ENCODE measurements at regions not wholly inside any gene's neighbourhood (a gene's known extent, or its start where the extent isn't known, plus 50 kb on each side); places are given as distances from the start of the nearest gene placed in this dataset.
"Not testable (repeated sequence)": the region's sequence is repeated elsewhere in the genome, so short reads cannot be mapped to it uniquely, and the experiment has no call there.

GRCh38 chr2:7749895-7750559 lies 832.8 kb downstream of the RNF144A start:
- TF ChIP-seq, protein P1, sequence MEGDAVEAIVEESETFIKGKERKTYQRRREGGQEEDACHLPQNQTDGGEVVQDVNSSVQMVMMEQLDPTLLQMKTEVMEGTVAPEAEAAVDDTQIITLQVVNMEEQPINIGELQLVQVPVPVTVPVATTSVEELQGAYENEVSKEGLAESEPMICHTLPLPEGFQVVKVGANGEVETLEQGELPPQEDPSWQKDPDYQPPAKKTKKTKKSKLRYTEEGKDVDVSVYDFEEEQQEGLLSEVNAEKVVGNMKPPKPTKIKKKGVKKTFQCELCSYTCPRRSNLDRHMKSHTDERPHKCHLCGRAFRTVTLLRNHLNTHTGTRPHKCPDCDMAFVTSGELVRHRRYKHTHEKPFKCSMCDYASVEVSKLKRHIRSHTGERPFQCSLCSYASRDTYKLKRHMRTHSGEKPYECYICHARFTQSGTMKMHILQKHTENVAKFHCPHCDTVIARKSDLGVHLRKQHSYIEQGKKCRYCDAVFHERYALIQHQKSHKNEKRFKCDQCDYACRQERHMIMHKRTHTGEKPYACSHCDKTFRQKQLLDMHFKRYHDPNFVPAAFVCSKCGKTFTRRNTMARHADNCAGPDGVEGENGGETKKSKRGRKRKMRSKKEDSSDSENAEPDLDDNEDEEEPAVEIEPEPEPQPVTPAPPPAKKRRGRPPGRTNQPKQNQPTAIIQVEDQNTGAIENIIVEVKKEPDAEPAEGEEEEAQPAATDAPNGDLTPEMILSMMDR (conservative IDR thresholded peaks at IDR 0.05; ENCODE audit: low read depth, low read length) = no peak
- no peak for DNase-seq (ENCODE audit: low read depth)

DNA sequence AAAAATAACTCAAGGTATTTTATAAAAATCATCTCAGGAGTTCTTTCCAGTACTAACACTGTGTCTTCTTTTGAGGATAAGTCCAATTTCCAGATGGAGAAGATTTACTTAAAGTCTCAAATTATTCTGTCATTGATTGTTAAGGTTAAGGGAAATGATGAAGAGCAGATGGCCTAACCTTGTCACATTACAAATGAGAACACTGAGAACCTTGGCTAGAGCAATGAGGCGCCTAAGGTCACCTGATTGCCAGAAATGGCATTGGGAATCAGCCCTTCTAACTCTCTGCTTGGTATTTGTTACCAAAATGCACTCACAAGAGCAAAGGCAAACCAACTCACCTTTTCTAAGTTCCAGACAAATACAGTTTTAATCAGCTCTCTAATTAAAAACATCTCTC lies 835.1 kb downstream of the RNF144A start:
- no peak overlapping the region for H3K4me3 ChIP-seq (ENCODE audit: low read depth, low read length)
- no peak for DNase-seq (ENCODE audit: low read depth)
- TF ChIP-seq, protein P1 (conservative IDR thresholded peaks at IDR 0.05; ENCODE audit: low read depth, low read length) = no peak

More at GRCh38 chr2:7749895-7750559, 832.8 kb downstream of the RNF144A start:
- no peak overlapping the region for H3K4me3 ChIP-seq (ENCODE audit: low read depth, low read length)

GRCh38 chr2:7753777-7754176 lies 836.6 kb downstream of the RNF144A start:
- TF ChIP-seq, protein P1 (conservative IDR thresholded peaks at IDR 0.05; ENCODE audit: low read depth, low read length) = no peak
- no peak for DNase-seq (ENCODE audit: low read depth)
- no peak overlapping the region for H3K4me3 ChIP-seq (ENCODE audit: low read depth, low read length)

DNA sequence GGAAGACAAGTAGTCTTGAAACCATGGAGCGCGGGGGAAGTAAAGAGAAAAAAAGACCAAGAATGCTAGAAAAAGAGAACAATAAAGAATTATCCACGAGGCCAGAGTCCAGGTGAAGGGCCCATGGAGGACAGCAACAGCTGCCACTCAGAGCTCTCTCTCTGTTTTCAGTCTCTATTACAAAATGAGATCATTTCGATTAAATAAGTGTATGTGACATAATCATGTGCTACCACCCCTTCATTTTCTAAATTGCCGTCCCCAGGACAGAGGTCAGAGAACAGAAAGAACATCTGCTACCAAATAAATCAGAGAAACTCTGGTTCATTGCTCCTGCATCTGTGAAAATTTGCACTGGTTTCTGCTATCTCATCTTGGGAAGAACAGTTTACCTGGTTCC lies 838.7 kb downstream of the RNF144A start:
- DNase-seq (ENCODE audit: low read depth) = no peak
- TF ChIP-seq, protein P1 (conservative IDR thresholded peaks at IDR 0.05; ENCODE audit: low read depth, low read length) = no peak
- H3K4me3 ChIP-seq (ENCODE audit: low read depth, low read length) = no peak overlapping the region

DNA sequence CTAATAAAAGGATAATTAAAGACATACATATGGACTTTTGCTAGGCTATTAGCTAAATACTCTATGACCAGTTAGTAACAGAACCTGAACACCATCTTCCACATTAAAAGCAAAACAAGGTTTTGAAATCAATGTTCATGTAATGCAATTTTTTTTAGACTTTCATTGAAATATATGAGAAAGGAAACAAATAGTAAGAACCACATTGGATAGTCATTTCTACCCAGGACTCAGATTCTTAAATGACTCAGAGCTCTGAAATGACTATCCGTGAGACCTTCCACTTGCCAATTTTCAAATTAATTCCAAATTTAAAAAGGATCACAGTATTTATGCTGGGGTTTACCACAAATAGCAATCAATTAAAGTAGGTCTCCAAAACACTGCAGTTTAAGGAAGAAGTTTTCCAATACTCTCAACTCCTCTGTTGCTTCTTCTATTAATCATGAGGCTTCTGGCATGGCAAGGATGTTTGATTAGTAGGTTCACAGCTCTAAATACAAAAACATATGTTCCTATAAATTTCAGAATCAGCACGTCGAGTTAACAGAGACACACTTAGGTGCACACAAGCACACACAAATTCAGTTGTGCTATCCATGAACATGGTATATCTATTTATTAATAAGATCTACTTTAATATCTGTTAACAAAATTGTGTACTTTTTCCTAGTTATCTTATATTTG lies 841.0 kb downstream of the RNF144A start:
- TF ChIP-seq, protein P1 (conservative IDR thresholded peaks at IDR 0.05; ENCODE audit: low read depth, low read length) = no peak
- DNase-seq (ENCODE audit: low read depth) = no peak
- no peak overlapping the region for H3K4me3 ChIP-seq (ENCODE audit: low read depth, low read length)

DNA sequence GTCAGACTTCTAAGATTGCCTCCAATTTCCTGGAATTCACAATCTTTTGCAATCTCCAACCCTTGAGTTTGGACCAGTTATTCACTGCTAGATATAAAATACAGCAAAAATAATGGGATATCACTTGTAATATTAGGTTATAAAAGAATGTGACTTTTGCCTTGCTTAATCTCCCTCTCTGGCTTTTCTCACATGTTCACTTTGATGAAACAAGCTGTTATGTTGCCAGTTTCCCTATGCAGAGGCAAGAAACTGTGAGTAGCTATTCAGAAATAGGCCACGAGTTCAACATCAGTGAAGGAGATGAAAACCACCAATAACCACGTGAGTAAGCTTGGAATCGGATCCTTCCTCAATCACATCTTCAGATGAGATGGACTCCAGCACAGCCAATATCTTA lies 842.7 kb downstream of the RNF144A start:
- TF ChIP-seq, protein P1 (conservative IDR thresholded peaks at IDR 0.05; ENCODE audit: low read depth, low read length) = no peak
- no peak overlapping the region for H3K4me3 ChIP-seq (ENCODE audit: low read depth, low read length)
- DNase-seq (ENCODE audit: low read depth) = no peak

DNA sequence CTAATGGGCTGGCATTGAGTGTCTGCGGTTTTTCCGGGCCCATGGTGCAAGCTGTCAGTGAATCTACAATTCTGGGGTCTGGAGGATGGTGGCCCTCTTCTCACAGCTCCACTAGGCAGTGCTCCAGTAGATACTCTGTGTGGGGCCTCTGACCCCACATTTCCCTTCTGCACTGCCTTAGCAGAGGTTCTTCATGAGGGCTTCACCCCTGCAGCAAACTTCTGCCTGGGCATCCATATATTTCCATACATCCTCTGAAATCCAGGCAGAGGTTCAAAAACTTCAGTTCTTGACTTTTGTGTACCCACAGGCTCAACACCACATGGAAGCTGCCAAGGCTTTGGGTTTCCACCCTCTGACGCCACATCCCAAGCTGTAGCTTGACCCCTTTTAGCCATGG lies 846.2 kb downstream of the RNF144A start:
- not testable (repeated sequence) for DNase-seq (ENCODE audit: low read depth); H3K4me3 ChIP-seq (ENCODE audit: low read depth, low read length)

Data from epithelial cell of proximal tubule (primary cell).